ENCODE measurements at regions not wholly inside any gene's neighbourhood (a gene's known extent, or its start where the extent isn't known, plus 50 kb on each side); places are given as distances from the start of the nearest gene placed in this dataset.

- DNase-seq (ENCODE audit: extremely low read depth in 1 of 4, low spot score in 3 of 4), result no peak
- Histone ChIP-seq H4K20me1 (replicated peaks; ENCODE audit: control insufficient read depth, insufficient read depth, low read length) (no peaks in the 10 kb centered on the region), H2AFZ (ENCODE audit: low read depth, low read length) (no peak overlapping the region), H3K27me3 (ENCODE audit: control insufficient read depth in 2 of 2, insufficient read depth in 2 of 2, low read length in 2 of 2) (no peaks in the 10 kb centered on the region), H3K4me3 (no peak overlapping the region), H3K9me1 (ENCODE audit: control insufficient read depth, insufficient read depth, low read length) (no peaks in the 10 kb centered on the region), H3K27ac (ENCODE audit: extremely low read depth, low read depth, low read length) (no peak overlapping the region), H3K79me2 (ENCODE audit: control insufficient read depth, insufficient read depth, low read length) (no peaks in the 10 kb centered on the region), H3K9me3 (replicated peaks; ENCODE audit: control insufficient read depth, insufficient read depth, low read depth, low read length) (no peaks in the 10 kb centered on the region; the same call in 1 of the 2 replicates), H3K36me3 (ENCODE audit: control insufficient read depth, insufficient read depth, low read length) (no peaks in the 10 kb centered on the region), H3K4me1 (replicated peaks in 1 of 2; ENCODE audit: control insufficient read depth in 2 of 2, insufficient read depth in 2 of 2, low read length in 2 of 2) (no peaks in the 10 kb centered on the region), H3K9ac (ENCODE audit: insufficient read depth in 1 of 2, low read depth in 2 of 2, low read length in 2 of 2) (no peak overlapping the region), H3K4me2 (ENCODE audit: insufficient read depth, low read length) (no peak overlapping the region)
- in situ Hi-C loops (cut with MboI), result no loop called here
- CTCF ChIA-PET (ENCODE audit: low intra/inter-chr PET ratio), result no interaction called here
- intact Hi-C loops (cut with micrococcal nuclease), result no loop called here
- ATAC-seq, result no peak
- TF ChIP-seq CBFA2T3 (IDR thresholded peaks at IDR 0.05) (no peak), TOE1 (IDR thresholded peaks at IDR 0.05; ENCODE audit: borderline replicate concordance) (no peak), TOE1 (CRISPR knock-in tag; IDR thresholded peaks at IDR 0.05; ENCODE audit: borderline replicate concordance, low read depth) (no peak), FIP1L1 (IDR thresholded peaks at IDR 0.05; ENCODE audit: low read depth, low read length, poor library complexity, severe bottlenecking) (no peak), NR3C1 (CRISPR knock-in tag; IDR thresholded peaks at IDR 0.05) (no peak)
- BruUV-seq (replicated peaks), result no TSS peak
- 6% methylated on average over 3 of the region's 3 CpGs for WGBS (ENCODE audit: insufficient coverage, low coverage, missing lambda C conversion rate)
- FAIRE-seq, result no peak
- POLR2A ChIA-PET, result no interaction called here
Observed at GRCh38 chr4:111650146-111650545, 495.1 kb upstream of the FAM241A start.

- Histone ChIP-seq H3K79me2 (ENCODE audit: control insufficient read depth, insufficient read depth, low read length) (no peaks in the 10 kb centered on the region), H3K36me3 (ENCODE audit: control insufficient read depth, insufficient read depth, low read length) (no peaks in the 10 kb centered on the region), H3K9me1 (ENCODE audit: control insufficient read depth, insufficient read depth, low read length) (no peaks in the 10 kb centered on the region), H2AFZ (ENCODE audit: low read depth, low read length) (no peak overlapping the region), H3K27ac (ENCODE audit: extremely low read depth, low read depth, low read length) (no peak overlapping the region), H3K4me1 (replicated peaks in 1 of 2; ENCODE audit: control insufficient read depth in 2 of 2, insufficient read depth in 2 of 2, low read length in 2 of 2) (no peaks in the 10 kb centered on the region), H3K4me2 (ENCODE audit: insufficient read depth, low read length) (no peak overlapping the region), H3K27me3 (ENCODE audit: control insufficient read depth in 2 of 2, insufficient read depth in 2 of 2, low read length in 2 of 2) (no peaks in the 10 kb centered on the region), H3K9ac (ENCODE audit: insufficient read depth in 1 of 2, low read depth in 2 of 2, low read length in 2 of 2) (no peak overlapping the region), H3K9me3 (replicated peaks; ENCODE audit: control insufficient read depth, insufficient read depth, low read depth, low read length) (no peaks in the 10 kb centered on the region; the same call in 1 of the 2 replicates), H3K4me3 (no peak overlapping the region), H4K20me1 (replicated peaks; ENCODE audit: control insufficient read depth, insufficient read depth, low read length) (no peaks in the 10 kb centered on the region)
- intact Hi-C loops (cut with micrococcal nuclease), result no loop called here
- ATAC-seq (no peak), DNase-seq (ENCODE audit: extremely low read depth in 1 of 4, low spot score in 3 of 4) (no peak), FAIRE-seq (no peak)
- ChIA-PET POLR2A (no interaction called here), CTCF (ENCODE audit: low intra/inter-chr PET ratio) (no interaction called here)
- no TSS peak for BruUV-seq (replicated peaks)
- in situ Hi-C loops (cut with MboI), result no loop called here
- WGBS (ENCODE audit: insufficient coverage, low coverage, missing lambda C conversion rate), result 0% methylated on average over 1 of the region's 1 CpG
- TF ChIP-seq KLF13 (tag; IDR thresholded peaks at IDR 0.05; ENCODE audit: borderline replicate concordance, low read depth), result no peak
- TF ChIP-seq FOXA3 (CRISPR knock-in tag; conservative IDR thresholded peaks at IDR 0.05 in 1 of 2, IDR thresholded peaks at IDR 0.05 in 1 of 2), result no peak
- TF ChIP-seq ARID2 (IDR thresholded peaks at IDR 0.05), result no peak
- TF ChIP-seq ZNF431 (CRISPR knock-in tag; IDR thresholded peaks at IDR 0.05), result no peak
- no peak for TF ChIP-seq HDAC6 (IDR thresholded peaks at IDR 0.05; ENCODE audit: low read depth, low read length)
- no peak for TF ChIP-seq RERE (CRISPR knock-in tag; IDR thresholded peaks at IDR 0.05; ENCODE audit: borderline replicate concordance)
Observed at GRCh38 chr4:111650674-111651086, 494.6 kb upstream of the FAM241A start.
